GM12878 (cell line): ENCODE measurements at regions not wholly inside any gene's neighbourhood (a gene's known extent, or its start where the extent isn't known, plus 50 kb on each side); places are given as distances from the start of the nearest gene placed in this dataset.

ENCODE experiments used
- ATAC-seq: fragments of 200-7000 bp; cut with Tn5 transposase; 3 replicates; pipeline ENCODE4 v1.9.1; 2020; ENCODE audit warnings: mild to moderate bottlenecking, moderate library complexity
- BruUV-seq: library from RNA; stranded (reverse); fragments of 400-500 nt; replicated peaks from 2 replicates; lab custom pipeline; 2021; lab: Mats Ljungman, UMichigan
- CTCF ChIA-PET: fragments of 300-600 bp; sonication (Branson Sonifier 250); formaldehyde crosslinking; extraction: SDS; loops from one replicate; lab custom pipeline; 2021; ENCODE audit warnings: inconsistent platforms; lab: Yijun Ruan, JAX
- POLR2A ChIA-PET: fragments of 350-600 bp; formaldehyde crosslinking; extraction: SDS; loops from one replicate; lab custom pipeline; 2021; ENCODE audit warnings: inconsistent platforms; lab: Charles Lee
- RAD21 ChIA-PET: fragments of 300-600 bp; sonication (Branson Sonifier 250); formaldehyde crosslinking; loops from one replicate; lab custom pipeline; 2023; ENCODE audit warnings: antibody characterized with exemption; ENCODE audit not compliant: unreplicated experiment; lab: Charles Lee
- SMC1A ChIA-PET: fragments of 300-600 bp; sonication (Branson Sonifier 250); formaldehyde crosslinking; loops from one replicate; lab custom pipeline; 2023; ENCODE audit not compliant: unreplicated experiment, uncharacterized antibody; lab: Charles Lee
- DNase-seq: peaks from one replicate; pipeline ENCODE4 v3.0.0-alpha.2; 2011; ENCODE audit warnings: low read depth, low spot score
- FAIRE-seq: peaks from 3 replicates; lab custom pipeline; 2011; peaks lifted over from hg19 to GRCh38; lab: Jason Lieb, UNC
- H2AFZ ChIP-seq: 2 replicates; pipeline ENCODE4 v1.6.0; 2011; ENCODE audit warnings: low read depth, low read length, control low read depth; ENCODE audit not compliant: control insufficient read depth
- H3K27ac ChIP-seq: 2 replicates; pipeline ENCODE4 v1.5.1; 2011; ENCODE audit warnings: control low read depth; ENCODE audit not compliant: control insufficient read depth, insufficient read depth
- H3K27me3 ChIP-seq, 2 experiments: replicated peaks in 1 of 2; 2 replicates each; pipeline versions ENCODE4 v1.6.0 to v1.6.1; 2011; ENCODE audit warnings: low read length in 1 of 2; ENCODE audit not compliant: control insufficient read depth in 2 of 2, insufficient read depth in 2 of 2
- H3K36me3 ChIP-seq, 2 experiments: 2 replicates each; pipeline ENCODE4 v1.5.1; 2011; ENCODE audit warnings: low read length in 1 of 2; ENCODE audit not compliant: control insufficient read depth in 2 of 2, insufficient read depth in 2 of 2
- H3K4me1 ChIP-seq: 2 replicates; pipeline ENCODE4 v1.6.1; 2011; ENCODE audit warnings: mild to moderate bottlenecking, low read length, moderate library complexity, mixed read lengths; ENCODE audit not compliant: control insufficient read depth, insufficient read depth
- H3K4me2 ChIP-seq: 2 replicates; pipeline ENCODE4 v1.6.0; 2011; ENCODE audit warnings: control low read depth; ENCODE audit not compliant: control insufficient read depth, insufficient read depth
- H3K4me3 ChIP-seq: fragments of 200-600 bp; sonication (generic); 2 replicates; pipeline ENCODE4 v1.5.1; 2016
- H3K79me2 ChIP-seq: 2 replicates; pipeline ENCODE4 v1.6.0; 2011; ENCODE audit warnings: low read length; ENCODE audit not compliant: control insufficient read depth, insufficient read depth
- H3K9ac ChIP-seq: 2 replicates; pipeline ENCODE4 v1.8.0; 2011; ENCODE audit warnings: low read length, control low read depth, mixed read lengths; ENCODE audit not compliant: control insufficient read depth, insufficient read depth
- H3K9me3 ChIP-seq: replicated peaks from 3 replicates; pipeline ENCODE4 v1.5.1; 2011; ENCODE audit warnings: mild to moderate bottlenecking, low read length; ENCODE audit not compliant: control insufficient read depth, insufficient read depth
- H4K20me1 ChIP-seq: 2 replicates; pipeline ENCODE4 v1.6.0; 2011; ENCODE audit not compliant: control insufficient read depth, insufficient read depth
- BCLAF1 ChIP-seq: fragments of 450-650 bp; IDR thresholded peaks from 2 replicates; pipeline ENCODE4 v1.6.1; 2017; ENCODE audit warnings: antibody characterized with exemption, mild to moderate bottlenecking, moderate library complexity
- IRF4 ChIP-seq: IDR thresholded peaks from 2 replicates; pipeline ENCODE4 v1.6.1; 2011; ENCODE audit warnings: low read depth, low read length
- RB1 ChIP-seq: fragments of 450-650 bp; formaldehyde crosslinking; IDR thresholded peaks from 2 replicates; pipeline ENCODE4 v1.6.1; 2017; ENCODE audit warnings: mild to moderate bottlenecking, borderline replicate concordance
- SIN3A ChIP-seq: IDR thresholded peaks from 2 replicates; pipeline ENCODE4 v1.6.1; 2012; ENCODE audit warnings: low read depth, low read length, improper control_type of control experiment
- SMARCA5 ChIP-seq: fragments of 450-650 bp; IDR thresholded peaks from 2 replicates; pipeline ENCODE4 v1.6.1; 2017; ENCODE audit warnings: mild to moderate bottlenecking
- SREBF1 ChIP-seq: IDR thresholded peaks from 2 replicates; pipeline ENCODE4 v1.6.1; 2012; ENCODE audit warnings: mild to moderate bottlenecking, low read length
- TCF12 ChIP-seq: IDR thresholded peaks from 2 replicates; pipeline ENCODE4 v1.6.1; 2011; ENCODE audit warnings: low read depth, mild to moderate bottlenecking, low read length
- WGBS: methylation state at CpG from one replicate; pipeline ENCODE4 v1.1.6; 2016; ENCODE audit warnings: low lambda C conversion rate; ENCODE audit not compliant: insufficient replicate concordance, insufficient coverage; ENCODE audit errors: missing lambda C conversion rate; 5-methylcytosine and 5-hydroxymethylcytosine counted together
- in situ Hi-C: fragments of 300-500 bp; cut with MboI; formaldehyde crosslinking; loops from 9 replicates; pipeline ENCODE4 v1.14.3; 2018; ENCODE audit warnings: mixed read lengths
- intact Hi-C: fragments of 100-400 bp; cut with micrococcal nuclease; formaldehyde crosslinking; loops from one replicate; pipeline ENCODE4 v1.14.2; 2022; ENCODE audit not compliant: unreplicated experiment
- TF ChIP-seq, protein P1 (sequence below): fragments of 450-650 bp; formaldehyde crosslinking; IDR thresholded peaks from 2 replicates; pipeline ENCODE4 v1.5.0; 2022; ENCODE audit warnings: mild to moderate bottlenecking, missing genetic modification characterization

DNA sequence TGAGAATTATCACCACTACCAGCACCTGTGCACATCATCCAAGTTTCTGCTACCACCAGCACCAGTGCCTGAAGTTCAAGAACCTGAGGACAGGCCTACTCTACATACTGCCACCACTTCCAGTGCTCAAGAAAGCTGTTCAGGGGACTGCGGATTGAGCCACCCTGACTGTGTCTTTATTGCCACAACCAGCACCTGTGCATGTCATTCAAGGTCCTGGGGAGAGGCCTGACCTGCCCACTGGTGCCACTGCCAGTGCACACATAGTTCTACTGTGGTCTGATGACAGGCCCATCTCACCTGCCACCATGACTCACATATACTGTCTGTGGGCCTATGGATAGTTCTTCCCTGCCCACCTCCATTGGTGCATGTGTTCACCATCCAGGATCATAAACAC lies 559.4 kb downstream of the COL12A1 start (continued):
- TF ChIP-seq RB1 = no peak
- TF ChIP-seq, all 136 proteins: peak for 0

DNA sequence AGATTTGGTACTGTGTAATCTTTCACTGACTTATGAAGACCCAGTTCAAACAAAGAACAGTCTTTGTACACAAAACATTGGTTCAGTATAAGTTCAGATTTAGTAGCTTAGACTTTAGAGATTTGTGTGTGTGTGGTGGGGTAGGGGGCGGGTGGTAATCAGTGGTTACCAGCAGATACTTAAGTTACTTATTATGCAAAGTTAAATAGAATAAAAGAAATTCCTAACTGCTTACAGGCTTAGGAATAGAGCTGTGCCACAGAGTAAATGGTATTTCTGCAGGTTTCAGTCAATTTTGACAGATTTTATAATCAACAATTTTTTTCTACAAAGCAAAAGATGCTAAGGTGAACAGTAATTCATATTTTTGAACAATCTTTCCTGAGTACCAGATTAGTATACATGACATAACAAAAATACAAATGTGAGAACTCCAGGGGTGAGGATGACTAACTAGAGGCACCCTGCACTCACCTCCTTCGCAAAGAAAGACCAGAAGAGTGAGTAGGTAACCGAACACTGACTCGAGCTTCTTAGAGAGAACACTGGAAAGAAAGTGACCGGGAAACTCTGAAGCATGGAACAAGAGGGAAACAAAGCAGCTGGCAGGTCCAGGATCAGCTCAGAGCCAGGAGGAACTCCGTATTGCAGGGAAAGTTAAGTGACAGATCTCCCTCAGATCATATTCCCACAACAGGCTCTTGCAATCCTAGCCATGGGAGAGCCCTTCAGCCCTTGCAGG lies 560.6 kb downstream of the COL12A1 start:
- ChIA-PET SMC1A (no interaction called here), CTCF (no interaction called here)
- DNase-seq = no peak
- no peak for ATAC-seq
- WGBS = 16% methylated on average over 5 of the region's 6 CpGs
- Histone ChIP-seq H2AFZ (no peak overlapping the region), H3K4me1 (no peaks in the 10 kb centered on the region), H3K4me3 (no peak overlapping the region), H3K27ac (no peak overlapping the region), H3K27me3 (no peaks in the 10 kb centered on the region), H4K20me1 (no peaks in the 10 kb centered on the region), H3K9me3 (no peaks in the 10 kb centered on the region)
- intact Hi-C loops = no loop called here
- in situ Hi-C loops = no loop called here
- FAIRE-seq = no peak
- BruUV-seq = no TSS peak
- TF ChIP-seq SREBF1 (no peak), IRF4 (no peak), SIN3A (no peak), TCF12 (no peak), SMARCA5 (no peak), BCLAF1 (no peak)
- TF ChIP-seq, protein P1, sequence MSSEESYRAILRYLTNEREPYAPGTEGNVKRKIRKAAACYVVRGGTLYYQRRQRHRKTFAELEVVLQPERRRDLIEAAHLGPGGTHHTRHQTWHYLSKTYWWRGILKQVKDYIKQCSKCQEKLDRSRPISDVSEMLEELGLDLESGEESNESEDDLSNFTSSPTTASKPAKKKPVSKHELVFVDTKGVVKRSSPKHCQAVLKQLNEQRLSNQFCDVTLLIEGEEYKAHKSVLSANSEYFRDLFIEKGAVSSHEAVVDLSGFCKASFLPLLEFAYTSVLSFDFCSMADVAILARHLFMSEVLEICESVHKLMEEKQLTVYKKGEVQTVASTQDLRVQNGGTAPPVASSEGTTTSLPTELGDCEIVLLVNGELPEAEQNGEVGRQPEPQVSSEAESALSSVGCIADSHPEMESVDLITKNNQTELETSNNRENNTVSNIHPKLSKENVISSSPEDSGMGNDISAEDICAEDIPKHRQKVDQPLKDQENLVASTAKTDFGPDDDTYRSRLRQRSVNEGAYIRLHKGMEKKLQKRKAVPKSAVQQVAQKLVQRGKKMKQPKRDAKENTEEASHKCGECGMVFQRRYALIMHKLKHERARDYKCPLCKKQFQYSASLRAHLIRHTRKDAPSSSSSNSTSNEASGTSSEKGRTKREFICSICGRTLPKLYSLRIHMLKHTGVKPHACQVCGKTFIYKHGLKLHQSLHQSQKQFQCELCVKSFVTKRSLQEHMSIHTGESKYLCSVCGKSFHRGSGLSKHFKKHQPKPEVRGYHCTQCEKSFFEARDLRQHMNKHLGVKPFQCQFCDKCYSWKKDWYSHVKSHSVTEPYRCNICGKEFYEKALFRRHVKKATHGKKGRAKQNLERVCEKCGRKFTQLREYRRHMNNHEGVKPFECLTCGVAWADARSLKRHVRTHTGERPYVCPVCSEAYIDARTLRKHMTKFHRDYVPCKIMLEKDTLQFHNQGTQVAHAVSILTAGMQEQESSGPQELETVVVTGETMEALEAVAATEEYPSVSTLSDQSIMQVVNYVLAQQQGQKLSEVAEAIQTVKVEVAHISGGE (CRISPR knock-in tag) = no peak
- TF ChIP-seq, all 136 proteins: peak for 0
- Histone ChIP-seq H3K9ac (no peak overlapping the region), H3K79me2 (no peaks in the 10 kb centered on the region), H3K4me2 (no peak overlapping the region), H3K36me3 (no peaks in the 10 kb centered on the region)
- ChIA-PET POLR2A (interaction anchor here (0.6 kb wide), 1 partner anchor 23 kb away, joined by 3 read pairs; no protein-coding TSS in a partner anchor), RAD21 (no interaction called here)
